ENCODE measurements at regions not wholly inside any gene's neighbourhood (a gene's known extent, or its start where the extent isn't known, plus 50 kb on each side); places are given as distances from the start of the nearest gene placed in this dataset.

DNA sequence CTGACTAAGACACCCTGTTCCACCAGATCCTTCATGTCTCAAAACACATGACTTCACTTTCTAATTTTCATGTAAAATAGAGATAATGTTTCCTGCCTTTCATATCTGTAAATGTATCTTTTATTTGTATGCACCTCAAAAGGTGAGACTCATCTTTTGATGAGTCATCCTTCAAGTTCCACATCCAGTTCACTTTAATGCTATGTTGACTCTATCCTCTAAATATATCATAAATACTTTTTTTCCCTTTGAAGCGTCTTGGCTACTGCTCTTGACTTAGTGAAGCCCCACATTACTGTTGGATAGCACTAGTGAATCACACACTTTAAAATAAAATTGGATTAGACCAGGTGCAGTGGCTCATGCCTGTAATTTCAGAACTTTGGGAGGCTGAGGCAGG lies 741.1 kb downstream of the VGLL3 start:
- DNase-seq (no peak), ATAC-seq (no peak)

DNA sequence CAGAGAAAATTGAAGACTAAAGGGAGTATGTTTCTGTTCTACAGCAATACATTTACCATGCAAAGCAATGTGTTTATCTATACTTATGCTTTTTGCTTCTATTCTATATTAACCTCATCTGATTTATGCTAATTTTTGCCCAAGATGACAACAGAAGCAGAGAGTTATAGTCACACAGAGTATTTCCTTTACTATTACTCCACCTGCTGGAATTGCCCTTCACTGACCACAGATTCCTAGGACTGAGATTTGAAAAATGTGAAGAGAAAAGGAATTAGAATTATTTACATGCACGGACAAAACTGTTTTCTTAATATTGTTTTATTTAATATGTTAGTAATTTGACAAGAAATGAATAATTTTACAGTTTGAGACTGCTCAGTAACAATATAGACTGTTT lies 745.6 kb downstream of the VGLL3 start:
- no peak for DNase-seq
- H3K4me3 Mint-ChIP-seq = no peak overlapping the region
- H3K27me3 Mint-ChIP-seq = no peaks in the 10 kb centered on the region
- no peaks in the 10 kb centered on the region for H3K4me1 Mint-ChIP-seq
- no peak for ATAC-seq
- no peak overlapping the region for H3K27ac Mint-ChIP-seq
- peaks cover 5 to 18% of the 10 kb centered on the region in 2 donors for H3K9me3 Mint-ChIP-seq

More for the DNA sequence above, 741.1 kb downstream of the VGLL3 start:
- H3K27ac Mint-ChIP-seq = no peak overlapping the region
- H3K4me3 Mint-ChIP-seq = no peak overlapping the region
- no peaks in the 10 kb centered on the region for H3K4me1 Mint-ChIP-seq
- peaks cover 5 to 18% of the 10 kb centered on the region in 2 donors for H3K9me3 Mint-ChIP-seq
- H3K27me3 Mint-ChIP-seq = no peaks in the 10 kb centered on the region

DNA sequence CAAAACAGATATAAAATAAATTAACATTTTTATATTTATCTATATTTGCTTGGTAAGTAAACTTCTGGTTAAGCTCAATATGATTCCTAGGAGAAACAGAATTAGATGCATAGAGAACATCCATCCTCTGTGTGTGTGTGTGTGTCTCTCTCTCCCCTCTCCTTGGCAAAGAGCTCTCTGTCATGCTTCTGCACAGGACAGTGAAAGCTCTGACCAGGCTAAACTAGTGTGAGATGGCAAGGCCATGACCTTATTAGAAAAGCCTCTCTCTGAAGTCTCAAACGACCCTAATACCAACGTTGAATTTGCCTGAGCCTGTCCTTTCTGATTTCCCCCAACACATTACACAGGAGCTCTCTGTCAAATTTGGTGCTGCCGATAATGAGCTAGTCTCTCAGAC lies 746.0 kb downstream of the VGLL3 start:
- DNase-seq (no peak), ATAC-seq (no peak)
- no peaks in the 10 kb centered on the region for H3K4me1 Mint-ChIP-seq
- H3K27me3 Mint-ChIP-seq = no peaks in the 10 kb centered on the region
- no peak overlapping the region for H3K4me3 Mint-ChIP-seq
- H3K9me3 Mint-ChIP-seq = peaks cover 4 to 18% of the 10 kb centered on the region in 2 donors
- no peak overlapping the region for H3K27ac Mint-ChIP-seq

DNA sequence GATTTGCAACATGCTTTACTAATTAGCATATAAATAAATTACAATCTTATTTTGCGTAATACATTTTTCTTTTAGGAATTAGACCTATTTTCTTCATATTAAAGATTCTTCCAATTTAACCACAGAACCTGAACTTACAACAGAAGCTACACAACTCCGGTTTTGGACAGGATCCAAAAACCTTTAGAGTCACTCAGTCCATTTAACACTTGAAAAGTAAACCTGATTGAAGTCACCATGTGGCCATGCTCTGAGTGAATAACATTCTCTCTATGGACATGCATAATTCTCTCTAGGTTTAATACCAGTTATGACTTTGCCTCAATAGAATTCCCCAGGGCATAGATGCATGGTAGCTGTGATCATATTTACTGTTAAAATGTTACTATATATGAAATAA lies 751.0 kb downstream of the VGLL3 start:
- no peaks in the 10 kb centered on the region for H3K27me3 Mint-ChIP-seq
- ATAC-seq (no peak), DNase-seq (no peak)
- no peak overlapping the region for H3K27ac Mint-ChIP-seq
- no peaks in the 10 kb centered on the region for H3K4me1 Mint-ChIP-seq
- no peaks in the 10 kb centered on the region for H3K9me3 Mint-ChIP-seq
- no peak overlapping the region for H3K4me3 Mint-ChIP-seq

DNA sequence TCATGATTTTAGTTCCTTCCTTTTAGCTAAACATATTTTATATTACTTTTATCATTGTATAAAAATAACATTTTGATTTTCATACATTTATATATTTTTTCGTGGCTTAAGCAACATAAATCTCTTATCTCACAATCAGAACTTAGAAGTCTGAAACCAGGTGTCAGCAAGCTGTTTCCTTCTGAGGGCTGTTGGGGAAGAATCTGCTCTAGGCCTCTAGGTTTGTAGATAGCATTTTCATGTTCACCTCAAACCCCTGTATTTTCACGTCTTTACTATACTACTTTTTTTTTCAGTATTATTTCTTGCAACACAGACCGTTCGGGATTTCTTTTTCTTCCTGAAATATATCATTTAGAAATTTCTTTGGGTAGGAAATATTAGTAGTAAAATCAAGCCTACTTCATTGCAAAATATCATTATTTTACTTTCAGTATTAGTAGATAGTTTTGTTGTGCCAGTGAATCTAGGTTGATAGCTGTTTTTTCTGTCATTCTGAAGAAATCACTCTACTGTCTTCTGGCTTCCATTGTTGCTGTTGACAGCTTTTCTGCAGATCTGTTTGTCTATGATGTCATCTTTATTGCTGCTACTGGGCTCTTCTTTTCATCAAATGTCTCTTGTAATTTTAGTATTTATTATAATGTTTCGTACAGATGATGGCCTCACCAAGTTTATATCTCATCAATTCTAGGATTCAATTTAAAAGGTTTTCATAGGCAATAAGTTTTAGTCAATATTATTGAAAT lies 756.3 kb downstream of the VGLL3 start:
- H3K27ac Mint-ChIP-seq = no peak overlapping the region
- DNase-seq = no peak

DNA sequence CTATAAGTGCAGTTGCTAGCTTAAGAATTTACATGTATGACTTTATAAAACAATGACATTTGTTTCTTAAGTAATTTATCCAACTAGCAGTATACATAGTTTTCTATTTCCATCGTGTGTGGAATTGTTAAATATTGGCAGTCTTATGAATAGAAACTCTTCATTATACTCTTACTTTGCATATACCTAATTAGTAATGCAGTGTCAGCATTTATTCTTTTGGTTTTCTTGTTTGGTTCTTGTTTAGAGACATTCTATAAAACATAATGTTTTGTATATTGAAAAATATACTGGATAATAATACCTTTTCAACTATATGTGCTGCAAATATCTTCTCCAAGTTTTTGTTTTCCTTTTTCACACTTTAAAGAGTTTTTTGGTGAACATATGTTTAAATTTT lies 760.2 kb downstream of the VGLL3 start:
- no peak overlapping the region for H3K27ac Mint-ChIP-seq
- H3K27me3 Mint-ChIP-seq = no peaks in the 10 kb centered on the region
- no peaks in the 10 kb centered on the region for H3K9me3 Mint-ChIP-seq
- no peaks in the 10 kb centered on the region for H3K4me1 Mint-ChIP-seq
- H3K4me3 Mint-ChIP-seq = no peak overlapping the region
- ATAC-seq = no peak
- no peak for DNase-seq

More for the DNA sequence above, 756.3 kb downstream of the VGLL3 start:
- no peak for ATAC-seq
- H3K27me3 Mint-ChIP-seq = no peaks in the 10 kb centered on the region
- H3K4me1 Mint-ChIP-seq = no peaks in the 10 kb centered on the region
- H3K9me3 Mint-ChIP-seq = no peaks in the 10 kb centered on the region
- no peak overlapping the region for H3K4me3 Mint-ChIP-seq

DNA sequence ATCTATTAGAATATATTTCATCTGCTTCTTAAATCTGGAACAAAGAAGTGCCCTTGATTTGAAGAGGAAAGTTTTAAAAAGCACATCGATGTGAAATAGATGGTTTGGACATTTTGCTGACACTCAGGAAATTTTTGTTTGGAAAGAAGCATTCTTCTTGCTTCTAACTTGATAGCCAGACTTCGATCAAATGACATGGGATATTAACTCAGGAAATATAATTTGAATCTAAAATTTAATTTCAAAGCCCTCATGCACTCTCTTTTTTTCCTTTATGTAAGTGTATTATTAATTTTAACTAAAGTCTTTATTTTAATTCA lies 761.2 kb downstream of the VGLL3 start:
- Mint-ChIP-seq H3K9me3 (no peaks in the 10 kb centered on the region), H3K4me3 (no peak overlapping the region), H3K27me3 (no peaks in the 10 kb centered on the region), H3K27ac (no peak overlapping the region), H3K4me1 (no peaks in the 10 kb centered on the region)
- ATAC-seq (no peak), DNase-seq (no peak)

DNA sequence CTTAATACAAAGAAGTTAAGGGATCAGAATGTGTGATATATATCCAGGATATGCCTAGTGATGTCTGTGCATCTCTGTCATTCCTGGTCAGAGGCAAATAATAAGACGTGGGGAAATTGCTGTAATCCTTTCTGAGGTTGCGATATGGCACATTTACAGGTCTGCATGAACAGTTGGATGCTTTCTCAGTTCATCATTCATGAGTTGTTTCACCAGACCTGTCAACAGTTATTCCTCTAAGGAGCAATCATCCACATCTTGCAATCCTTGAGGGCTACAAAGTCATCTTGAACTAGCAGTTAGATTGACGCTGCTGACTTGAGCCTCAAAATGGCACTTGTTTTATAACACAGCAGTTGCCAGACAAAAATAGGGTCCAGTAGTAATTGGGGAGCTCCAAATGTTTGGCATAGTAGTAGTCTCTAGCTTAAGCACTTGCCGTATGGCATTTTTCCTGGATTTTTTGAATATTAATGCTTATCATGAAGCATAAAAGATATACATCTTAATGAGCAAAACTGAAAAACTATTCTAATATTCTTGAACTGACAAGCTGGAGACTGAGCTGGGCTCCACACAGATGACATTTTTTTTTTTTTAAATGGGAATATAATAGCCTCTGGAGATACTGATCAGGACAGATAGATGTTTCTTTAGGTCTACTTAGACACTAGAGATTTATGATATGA lies 761.7 kb downstream of the VGLL3 start:
- Mint-ChIP-seq H3K27ac (no peak overlapping the region), H3K4me1 (no peaks in the 10 kb centered on the region), H3K27me3 (no peaks in the 10 kb centered on the region), H3K9me3 (no peaks in the 10 kb centered on the region), H3K4me3 (no peak overlapping the region)
- no peak for DNase-seq
- no peak for ATAC-seq

DNA sequence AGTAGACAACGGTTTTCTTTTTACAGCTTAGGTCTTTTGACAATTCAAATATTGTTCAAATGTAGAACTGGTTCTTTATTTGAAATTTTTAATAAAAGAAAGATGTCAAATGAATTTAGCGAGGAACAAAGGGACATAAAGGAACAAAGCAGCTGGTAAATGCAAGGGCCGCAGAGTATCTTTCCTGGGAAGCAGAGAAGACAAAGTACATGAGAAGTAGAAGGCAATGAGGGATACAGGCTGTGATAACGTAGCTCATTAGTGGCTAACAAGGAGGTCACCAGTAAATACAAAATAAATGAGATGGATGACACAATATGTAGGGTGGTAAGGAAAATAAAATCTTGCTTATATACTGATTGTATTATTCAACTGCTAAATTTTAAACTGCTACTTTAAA lies 762.8 kb downstream of the VGLL3 start:
- Mint-ChIP-seq H3K9me3 (no peaks in the 10 kb centered on the region), H3K4me3 (no peak overlapping the region), H3K4me1 (no peaks in the 10 kb centered on the region), H3K27ac (no peak overlapping the region), H3K27me3 (no peaks in the 10 kb centered on the region)
- ATAC-seq (no peak), DNase-seq (no peak)

DNA sequence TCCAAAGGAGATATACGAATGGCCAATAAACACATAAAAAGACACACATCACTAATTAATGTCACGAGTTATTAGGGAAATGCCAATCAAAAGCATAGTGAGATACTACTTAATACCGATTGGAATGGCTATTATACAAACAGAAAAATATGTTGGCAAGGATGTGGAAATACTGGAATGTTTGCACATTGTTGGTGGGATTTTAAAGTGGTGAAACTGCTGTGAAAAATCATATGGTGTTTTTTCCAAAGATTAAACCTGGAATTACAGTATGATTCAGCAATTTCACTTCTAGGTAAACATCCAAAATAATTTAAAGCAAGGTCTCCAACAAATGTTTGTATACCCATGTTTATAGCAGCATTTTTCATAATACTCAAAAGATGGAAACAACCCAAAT lies 765.5 kb downstream of the VGLL3 start:
- no peak for DNase-seq
- Mint-ChIP-seq H3K9me3 (peaks cover 5 to 6% of the 10 kb centered on the region in 2 donors), H3K27me3 (no peaks in the 10 kb centered on the region), H3K4me3 (no peak overlapping the region), H3K4me1 (no peaks in the 10 kb centered on the region), H3K27ac (no peak overlapping the region)
- ATAC-seq = no peak

DNA sequence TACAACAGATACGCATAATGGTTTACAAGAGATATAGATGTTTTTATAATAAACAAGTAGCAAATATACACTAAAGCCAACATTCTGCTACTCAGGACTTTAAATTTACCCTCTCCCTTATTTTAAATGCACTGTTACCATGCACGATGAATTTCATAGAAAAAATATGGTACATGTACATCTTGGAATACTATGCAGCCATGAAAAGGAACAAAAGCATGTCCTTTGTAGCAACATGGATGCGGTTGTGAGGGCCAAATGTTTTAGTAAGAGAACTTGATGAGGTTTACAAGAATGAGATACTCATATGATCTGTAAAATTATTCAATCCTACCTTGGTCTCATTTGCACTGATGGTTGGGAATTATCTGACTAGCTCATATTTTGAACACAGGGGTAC lies 769.3 kb downstream of the VGLL3 start:
- Mint-ChIP-seq H3K27ac (no peak overlapping the region), H3K9me3 (peaks cover 5 to 6% of the 10 kb centered on the region in 2 donors), H3K4me1 (no peaks in the 10 kb centered on the region), H3K27me3 (no peaks in the 10 kb centered on the region), H3K4me3 (no peak overlapping the region)
- ATAC-seq (no peak), DNase-seq (no peak)

DNA sequence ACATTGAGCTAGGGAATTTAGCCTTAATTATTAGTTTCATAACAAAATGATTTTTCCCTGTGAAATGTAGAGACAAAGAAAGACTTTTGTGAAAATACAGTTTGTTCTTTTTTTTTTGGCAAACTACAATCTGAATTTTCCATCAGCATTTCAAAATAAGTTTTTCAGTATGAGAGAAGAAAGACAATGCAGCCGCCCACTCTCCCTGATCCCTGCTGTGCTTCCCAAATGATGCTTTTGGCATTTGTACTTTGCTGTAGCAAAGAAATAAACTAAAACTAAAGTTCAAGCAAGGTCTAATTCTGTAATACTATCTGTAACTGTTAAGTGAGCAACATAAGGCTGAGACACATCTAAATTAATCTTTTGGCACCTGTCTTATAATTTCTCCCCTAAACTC lies 782.2 kb downstream of the VGLL3 start:
- no peak for DNase-seq
- H3K4me1 Mint-ChIP-seq = no peaks in the 10 kb centered on the region
- ATAC-seq = no peak
- no peak overlapping the region for H3K4me3 Mint-ChIP-seq
- peaks cover 13 to 14% of the 10 kb centered on the region in 2 donors for H3K9me3 Mint-ChIP-seq
- no peak overlapping the region for H3K27ac Mint-ChIP-seq
- no peaks in the 10 kb centered on the region for H3K27me3 Mint-ChIP-seq

DNA sequence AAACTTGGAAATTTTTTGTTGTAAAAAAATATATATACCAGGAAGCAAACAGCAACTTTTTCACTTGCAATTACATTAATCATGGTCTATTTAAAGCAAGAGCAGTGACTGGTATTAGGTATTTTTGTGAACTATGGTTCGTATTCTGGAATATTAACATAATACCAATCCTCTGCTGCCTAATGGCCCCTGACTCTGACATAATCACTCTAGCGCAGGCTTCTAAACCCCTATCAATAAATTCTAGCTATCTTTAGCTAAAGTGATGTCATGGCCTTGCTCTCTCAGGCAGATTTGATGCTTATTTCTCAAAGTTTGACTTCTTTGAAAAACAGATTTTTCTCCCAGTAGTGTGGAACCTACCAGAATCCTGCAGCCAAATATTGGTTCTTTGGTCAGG lies 808.3 kb downstream of the VGLL3 start:
- Mint-ChIP-seq H3K27me3 (no peaks in the 10 kb centered on the region), H3K4me1 (no peaks in the 10 kb centered on the region), H3K27ac (no peak overlapping the region), H3K4me3 (no peak overlapping the region), H3K9me3 (peaks cover 6 to 21% of the 10 kb centered on the region in 2 donors)
- ATAC-seq = no peak
- no peak for DNase-seq

DNA sequence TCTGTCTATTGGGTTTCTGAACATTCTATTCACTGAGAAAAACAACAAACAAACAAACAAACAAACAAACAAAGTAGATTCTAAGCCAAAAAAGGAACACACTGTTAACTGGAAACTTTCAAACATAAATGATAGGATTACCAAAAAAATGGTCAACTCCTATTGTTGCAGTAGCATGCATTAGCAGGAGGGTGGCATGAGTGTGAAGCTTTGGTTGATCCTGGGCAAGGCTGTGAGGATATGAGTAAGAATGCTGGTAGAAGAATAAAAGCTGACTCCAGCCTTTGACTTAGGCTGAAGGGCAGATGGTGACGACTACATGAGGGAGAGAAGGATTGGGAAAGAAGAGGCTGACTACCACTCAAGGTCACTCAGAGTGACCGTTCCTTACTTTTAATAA lies 810.3 kb downstream of the VGLL3 start:
- no peaks in the 10 kb centered on the region for H3K27me3 Mint-ChIP-seq
- H3K4me1 Mint-ChIP-seq = no peaks in the 10 kb centered on the region
- H3K4me3 Mint-ChIP-seq = no peak overlapping the region
- DNase-seq (no peak), ATAC-seq (no peak)
- peaks cover 0 to 14% of the 10 kb centered on the region in 2 donors for H3K9me3 Mint-ChIP-seq
- H3K27ac Mint-ChIP-seq = no peak overlapping the region

DNA sequence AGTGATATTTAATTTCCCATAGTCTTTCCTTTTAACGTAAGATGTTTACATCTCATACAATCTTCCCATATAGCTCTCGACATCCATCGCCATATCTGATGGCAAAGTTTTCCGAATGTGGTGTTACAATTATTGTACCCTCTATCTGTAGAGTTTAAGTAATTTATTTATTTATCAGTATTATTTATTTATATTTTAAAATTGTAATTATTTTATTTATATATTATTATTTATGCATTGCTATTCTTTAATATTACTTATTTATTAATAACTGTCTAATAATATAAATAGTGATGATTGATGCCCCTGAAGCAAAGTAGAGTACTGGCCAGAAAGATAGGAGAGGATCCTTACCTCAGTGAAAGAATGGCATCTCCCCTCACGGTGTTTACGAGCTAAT lies 812.9 kb downstream of the VGLL3 start:
- no peak overlapping the region for H3K27ac Mint-ChIP-seq
- ATAC-seq (no peak), DNase-seq (no peak)
- peaks cover 0 to 1% of the 10 kb centered on the region in 2 donors for H3K9me3 Mint-ChIP-seq
- no peaks in the 10 kb centered on the region for H3K27me3 Mint-ChIP-seq
- no peak overlapping the region for H3K4me3 Mint-ChIP-seq
- no peaks in the 10 kb centered on the region for H3K4me1 Mint-ChIP-seq

DNA sequence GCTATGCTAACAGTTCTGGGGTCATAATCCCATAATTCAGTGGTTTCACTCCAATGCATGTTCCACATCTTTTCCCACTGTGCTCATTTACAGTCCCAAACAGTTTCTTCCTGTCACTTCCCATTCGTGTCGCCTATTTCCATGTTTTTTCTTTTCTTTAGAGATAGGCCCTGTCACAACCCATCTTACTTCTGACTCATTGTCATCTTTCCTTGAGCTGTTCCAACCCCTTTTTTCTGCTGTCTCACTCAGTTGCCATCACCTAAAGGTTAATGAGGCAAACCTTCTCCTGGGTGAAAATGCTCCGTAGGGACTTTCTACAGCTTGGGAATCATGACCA lies 814.5 kb downstream of the VGLL3 start:
- Mint-ChIP-seq H3K27ac (no peak overlapping the region), H3K9me3 (no peaks in the 10 kb centered on the region), H3K27me3 (no peaks in the 10 kb centered on the region), H3K4me1 (no peaks in the 10 kb centered on the region), H3K4me3 (no peak overlapping the region)
- DNase-seq (no peak), ATAC-seq (no peak)

Measured in stimulated activated naive CD8-positive, alpha-beta T cell treated with anti-CD3 and anti-CD28 coated beads, Interleukin-15, amount 100 ng/mL, for 72 hours (primary cell).